CD8-positive, alpha-beta memory T cell (primary cell): ENCODE measurements at regions not wholly inside any gene's neighbourhood (a gene's known extent, or its start where the extent isn't known, plus 50 kb on each side); places are given as distances from the start of the nearest gene placed in this dataset.
A peak's percentile ranks its signal among the peaks of the same experiment; 100 is the strongest.

Experiments
- CTCF ChIA-PET: fragments of 350-600 bp; sonication (Branson Sonifier 250); formaldehyde crosslinking; loops from one replicate; lab custom pipeline; 2021; ENCODE audit warnings: antibody characterized with exemption; lab: Charles Lee
- POLR2A ChIA-PET: fragments of 350-600 bp; sonication (Branson Sonifier 250); formaldehyde crosslinking; loops from one replicate; lab custom pipeline; 2021; ENCODE audit warnings: antibody characterized with exemption; lab: Charles Lee
- DNase-seq, 5 donors: peaks; one replicate each; pipeline versions ENCODE4 v3.0.0 to v3.0.0-alpha.2; 2020 to 2022; ENCODE audit warnings: mixed read lengths in 1 of 5
- H3K27ac ChIP-seq: one replicate; pipeline ENCODE4 v1.7.0; 2013; ENCODE audit warnings: low read depth, mild to moderate bottlenecking, low read length, moderate library complexity
- H3K27me3 ChIP-seq: 2 replicates; pipeline ENCODE4 v1.7.0; 2013; ENCODE audit warnings: low read length, mild to moderate bottlenecking; ENCODE audit not compliant: insufficient read depth, poor library complexity, severe bottlenecking
- H3K36me3 ChIP-seq: 2 replicates; pipeline ENCODE4 v1.7.0; 2013; ENCODE audit warnings: mild to moderate bottlenecking, low read length, moderate library complexity; ENCODE audit not compliant: insufficient read depth
- H3K4me1 ChIP-seq: 2 replicates; pipeline ENCODE4 v1.7.0; 2013; ENCODE audit warnings: mild to moderate bottlenecking, low read length, moderate library complexity; ENCODE audit not compliant: insufficient read depth
- H3K4me3 ChIP-seq: 2 replicates; pipeline ENCODE4 v1.7.0; 2013; ENCODE audit warnings: mild to moderate bottlenecking, low read length
- H3K9me3 ChIP-seq: 2 replicates; pipeline ENCODE4 v1.7.0; 2013; ENCODE audit warnings: mild to moderate bottlenecking, low read length
- H3K27ac Mint-ChIP-seq, 8 donors: one replicate each; pipeline ENCODE4 v1.8.0; 2020 to 2021; ENCODE audit warnings: mixed read lengths in 8 of 8, mild to moderate bottlenecking in 6 of 8, inconsistent platforms in 3 of 8, moderate library complexity in 3 of 8
- H3K27me3 Mint-ChIP-seq, 2 donors: one replicate each; pipeline ENCODE4 v1.8.0; 2020 to 2021; ENCODE audit warnings: mixed read lengths in 2 of 2, mild to moderate bottlenecking in 1 of 2, moderate library complexity in 1 of 2
- H3K36me3 Mint-ChIP-seq, 3 donors: one replicate each; pipeline ENCODE4 v1.8.0; 2020 to 2021; ENCODE audit warnings: mixed read lengths in 3 of 3, inconsistent platforms in 1 of 3, mild to moderate bottlenecking in 1 of 3
- H3K4me1 Mint-ChIP-seq, 3 donors: one replicate each; pipeline ENCODE4 v1.8.0; 2020 to 2021; ENCODE audit warnings: mixed read lengths in 3 of 3, inconsistent platforms in 1 of 3, mild to moderate bottlenecking in 1 of 3
- H3K4me3 Mint-ChIP-seq, 7 donors: one replicate each; pipeline ENCODE4 v1.8.0; 2020 to 2021; ENCODE audit warnings: mixed read lengths in 7 of 7, mild to moderate bottlenecking in 6 of 7, moderate library complexity in 4 of 7, inconsistent platforms in 2 of 7
- H3K9me3 Mint-ChIP-seq, 5 donors: one replicate each; pipeline ENCODE4 v1.8.0; 2020 to 2022; ENCODE audit warnings: mixed read lengths in 5 of 5, mild to moderate bottlenecking in 3 of 5, moderate library complexity in 2 of 5, inconsistent platforms in 1 of 5

- CTCF ChIA-PET, result no interaction called here
- no peak overlapping the region for H3K27ac ChIP-seq
These were observed 59.9 kb upstream of the SMOC2 start for GRCh38 chr6:168380956-168381605.

DNA sequence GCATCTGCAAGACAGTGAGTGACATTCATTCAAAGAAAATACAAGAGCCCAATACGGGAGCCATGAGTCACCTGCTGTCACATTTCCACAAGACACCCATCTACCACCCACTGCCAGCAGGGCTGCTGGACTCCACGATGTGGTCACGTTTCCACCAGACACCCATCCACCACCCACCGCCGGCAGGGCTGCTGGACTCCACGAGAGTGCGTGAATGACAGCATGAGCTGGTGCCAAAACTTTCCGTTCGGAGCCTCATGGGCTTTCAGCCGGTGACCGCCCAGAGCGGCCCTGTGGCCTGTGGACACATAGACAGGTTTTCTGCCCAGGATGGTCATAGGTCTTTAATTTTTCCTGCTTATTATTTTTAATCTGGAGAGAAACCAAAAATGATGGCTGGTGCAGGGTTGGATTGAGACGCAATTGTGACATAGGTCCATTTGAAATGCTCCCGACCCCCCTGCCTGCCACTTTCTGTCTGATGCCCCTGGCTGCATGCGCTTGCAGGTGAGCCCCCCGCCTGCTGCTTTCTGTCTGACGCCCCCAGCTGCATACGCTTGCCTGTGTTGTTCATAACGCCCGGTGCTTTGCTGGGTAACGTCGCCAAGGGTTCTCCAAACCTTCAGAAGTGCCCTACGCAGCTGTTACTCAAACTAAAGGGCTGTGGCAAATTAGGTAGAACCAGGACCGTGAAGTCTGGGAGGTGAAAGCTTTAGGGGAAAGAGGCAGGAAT, 59.1 kb upstream of the SMOC2 start:
- H3K27ac Mint-ChIP-seq, result no peak overlapping the region
- Histone ChIP-seq H3K9me3 (no peaks in the 10 kb centered on the region), H3K4me3 (no peak overlapping the region), H3K4me1 (no peaks in the 10 kb centered on the region), H3K36me3 (no peaks in the 10 kb centered on the region), H3K27ac (no peak overlapping the region), H3K27me3 (no peaks in the 10 kb centered on the region)
- ChIA-PET POLR2A (no interaction called here), CTCF (no interaction called here)
- H3K9me3 Mint-ChIP-seq, result peaks cover 0 to 2% (median 0%) of the 10 kb centered on the region in 5 donors
- H3K36me3 Mint-ChIP-seq, result no peaks in the 10 kb centered on the region
- no peaks in the 10 kb centered on the region for H3K4me1 Mint-ChIP-seq
- no peak for DNase-seq
- H3K27me3 Mint-ChIP-seq, result no peaks in the 10 kb centered on the region
- no peak overlapping the region for H3K4me3 Mint-ChIP-seq

More at GRCh38 chr6:168380956-168381605, 59.9 kb upstream of the SMOC2 start:
- Histone ChIP-seq H3K4me3 (no peak overlapping the region), H3K4me1 (no peaks in the 10 kb centered on the region), H3K9me3 (no peaks in the 10 kb centered on the region), H3K36me3 (no peaks in the 10 kb centered on the region), H3K27me3 (no peaks in the 10 kb centered on the region)
- Mint-ChIP-seq H3K27ac (no peak overlapping the region), H3K4me1 (no peaks in the 10 kb centered on the region), H3K36me3 (no peaks in the 10 kb centered on the region), H3K4me3 (no peak overlapping the region), H3K9me3 (peaks cover 0 to 2% (median 0%) of the 10 kb centered on the region in 5 donors), H3K27me3 (no peaks in the 10 kb centered on the region)
- no peak for DNase-seq
- POLR2A ChIA-PET, result no interaction called here

- Mint-ChIP-seq H3K27me3 (no peaks in the 10 kb centered on the region), H3K4me1 (no peaks in the 10 kb centered on the region), H3K9me3 (peaks cover 0 to 2% (median 0%) of the 10 kb centered on the region in 5 donors), H3K36me3 (no peaks in the 10 kb centered on the region), H3K4me3 (no peak overlapping the region), H3K27ac (no peak overlapping the region)
- ChIA-PET CTCF (no interaction called here), POLR2A (no interaction called here)
- no peaks in the 10 kb centered on the region for H3K9me3 ChIP-seq
- no peak for DNase-seq
- no peaks in the 10 kb centered on the region for H3K4me1 ChIP-seq
- no peaks in the 10 kb centered on the region for H3K27me3 ChIP-seq
- no peak overlapping the region for H3K4me3 ChIP-seq
- no peaks in the 10 kb centered on the region for H3K36me3 ChIP-seq
- H3K27ac ChIP-seq, result no peak overlapping the region
These were observed 57.7 kb upstream of the SMOC2 start for GRCh38 chr6:168383062-168383854.

GRCh38 chr6:168384045-168385036, 56.6 kb upstream of the SMOC2 start:
- no peak overlapping the region for H3K4me3 ChIP-seq
- no peaks in the 10 kb centered on the region for H3K36me3 ChIP-seq
- Mint-ChIP-seq H3K4me3 (no peak overlapping the region), H3K27me3 (no peaks in the 10 kb centered on the region), H3K4me1 (no peaks in the 10 kb centered on the region), H3K9me3 (peaks cover 0 to 2% (median 0%) of the 10 kb centered on the region in 5 donors), H3K27ac (peak overlapping the region in 1 of 8 donors; percentile 33), H3K36me3 (no peaks in the 10 kb centered on the region)
- DNase-seq, result no peak
- H3K27me3 ChIP-seq, result no peaks in the 10 kb centered on the region
- no peaks in the 10 kb centered on the region for H3K4me1 ChIP-seq
- CTCF ChIA-PET, result no interaction called here
- POLR2A ChIA-PET, result no interaction called here
- H3K9me3 ChIP-seq, result no peaks in the 10 kb centered on the region
- H3K27ac ChIP-seq, result no peak overlapping the region

- no peaks in the 10 kb centered on the region for H3K9me3 ChIP-seq
- Mint-ChIP-seq H3K4me3 (no peak overlapping the region), H3K4me1 (no peaks in the 10 kb centered on the region), H3K27me3 (peaks cover 0 to 6% of the 10 kb centered on the region in 2 donors), H3K36me3 (no peaks in the 10 kb centered on the region), H3K9me3 (peaks cover 0 to 2% (median 0%) of the 10 kb centered on the region in 5 donors), H3K27ac (no peak overlapping the region)
- H3K27me3 ChIP-seq, result no peaks in the 10 kb centered on the region
- H3K36me3 ChIP-seq, result no peaks in the 10 kb centered on the region
- no peak for DNase-seq
- ChIA-PET CTCF (no interaction called here), POLR2A (no interaction called here)
- no peak overlapping the region for H3K4me3 ChIP-seq
- H3K4me1 ChIP-seq, result no peaks in the 10 kb centered on the region
- no peak overlapping the region for H3K27ac ChIP-seq
These were observed 55.8 kb upstream of the SMOC2 start for GRCh38 chr6:168385037-168385759.

DNA sequence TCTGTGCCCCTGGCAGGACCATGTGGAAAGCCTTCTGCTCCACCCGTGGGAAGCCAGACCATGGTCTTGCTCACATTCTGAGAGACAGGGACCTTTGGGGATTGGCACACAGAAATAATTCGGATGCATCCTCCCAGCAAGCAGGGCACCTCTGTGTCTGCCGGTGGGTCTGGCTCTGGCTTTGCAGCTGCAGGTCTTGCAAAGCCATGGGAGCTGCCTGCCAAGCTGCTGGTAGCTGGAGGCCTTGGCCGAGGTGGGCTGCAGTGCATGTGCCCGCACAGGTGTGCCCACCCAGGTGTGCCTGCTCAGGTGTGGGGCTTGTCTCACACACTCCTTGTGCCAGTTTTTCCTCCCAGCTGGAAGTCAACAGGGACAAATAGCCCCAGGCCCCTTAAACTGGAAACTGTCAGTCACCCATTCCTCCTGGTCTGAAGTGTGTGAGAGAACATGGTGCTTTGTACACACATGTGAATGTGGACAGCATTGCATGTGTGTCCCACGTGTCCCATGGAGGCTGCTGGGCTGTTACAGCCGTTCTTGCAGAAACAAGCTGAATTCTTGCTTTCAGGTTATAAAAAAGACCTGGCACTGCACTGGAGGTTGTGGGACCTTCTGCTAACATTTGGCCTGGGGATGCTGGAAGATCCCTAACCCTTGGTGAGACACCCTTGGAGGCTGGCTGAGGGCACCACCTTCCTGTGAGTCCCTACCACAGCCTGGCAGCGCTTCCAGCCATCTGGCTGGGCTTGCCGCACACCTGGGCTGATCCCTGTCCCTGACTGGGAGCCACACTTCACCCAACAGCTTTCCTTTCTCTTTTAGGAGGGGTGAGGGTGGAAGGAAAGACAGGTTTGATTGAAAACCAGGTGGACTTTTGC, 54.9 kb upstream of the SMOC2 start:
- H3K27ac ChIP-seq, result no peak overlapping the region
- Mint-ChIP-seq H3K9me3 (no peaks in the 10 kb centered on the region), H3K4me3 (no peak overlapping the region), H3K27ac (peak overlapping the region in 1 of 8 donors; percentile 50), H3K27me3 (peaks cover 0 to 6% of the 10 kb centered on the region in 2 donors), H3K36me3 (no peaks in the 10 kb centered on the region), H3K4me1 (no peaks in the 10 kb centered on the region)
- no peak for DNase-seq
- no peaks in the 10 kb centered on the region for H3K9me3 ChIP-seq
- ChIA-PET POLR2A (no interaction called here), CTCF (no interaction called here)
- H3K4me3 ChIP-seq, result no peak overlapping the region
- no peaks in the 10 kb centered on the region for H3K36me3 ChIP-seq
- H3K4me1 ChIP-seq, result no peaks in the 10 kb centered on the region
- H3K27me3 ChIP-seq, result no peaks in the 10 kb centered on the region
